GM19035 (cell line): ENCODE measurements at regions not wholly inside any gene's neighbourhood (a gene's known extent, or its start where the extent isn't known, plus 50 kb on each side); places are given as distances from the start of the nearest gene placed in this dataset.

Experiments used
- ATAC-seq: cut with Tn5 transposase; IDR thresholded peaks from one replicate; pipeline ENCODE4 v1.9.1; 2021; ENCODE audit not compliant: unreplicated experiment

- no peak for ATAC-seq
Observed at GRCh38 chr13:91145571-91146205, 201.8 kb upstream of the MIR17HG start.

GRCh38 chr13:91146601-91147000 is 200.9 kb upstream of the MIR17HG start:
- ATAC-seq, result no peak

- ATAC-seq, result no peak
Observed at GRCh38 chr13:91148098-91148497, 199.4 kb upstream of the MIR17HG start.

GRCh38 chr13:91151921-91152320 is 195.6 kb upstream of the MIR17HG start:
- no peak for ATAC-seq

- ATAC-seq, result no peak
Observed at GRCh38 chr13:91153372-91153771, 194.1 kb upstream of the MIR17HG start.

GRCh38 chr13:91154558-91155353 is 192.7 kb upstream of the MIR17HG start:
- ATAC-seq, result no peak

GRCh38 chr13:91155512-91156114 is 191.9 kb upstream of the MIR17HG start:
- ATAC-seq, result no peak

- no peak for ATAC-seq
Observed at GRCh38 chr13:91157273-91158016, 190.0 kb upstream of the MIR17HG start.

GRCh38 chr13:91158017-91158395 is 189.5 kb upstream of the MIR17HG start:
- no peak for ATAC-seq

GRCh38 chr13:91162180-91162579 is 185.3 kb upstream of the MIR17HG start:
- ATAC-seq, result no peak

- ATAC-seq, result no peak
Observed at GRCh38 chr13:91162589-91162988, 184.9 kb upstream of the MIR17HG start.

GRCh38 chr13:91165758-91166157 is 181.7 kb upstream of the MIR17HG start:
- no peak for ATAC-seq

- ATAC-seq, result no peak
Observed at GRCh38 chr13:91166714-91167511, 180.6 kb upstream of the MIR17HG start.

GRCh38 chr13:91167706-91168385 is 179.6 kb upstream of the MIR17HG start:
- no peak for ATAC-seq

GRCh38 chr13:91168386-91168711 is 179.1 kb upstream of the MIR17HG start:
- ATAC-seq, result no peak

- no peak for ATAC-seq
Observed at GRCh38 chr13:91169321-91170050, 178.0 kb upstream of the MIR17HG start.

- no peak for ATAC-seq
Observed at GRCh38 chr13:91172160-91172559, 175.3 kb upstream of the MIR17HG start.

- no peak for ATAC-seq
Observed at GRCh38 chr13:91174886-91175501, 172.5 kb upstream of the MIR17HG start.

- no peak for ATAC-seq
Observed at GRCh38 chr13:91178099-91178498, 169.4 kb upstream of the MIR17HG start.
